Mesenchymal stem cell (in vitro differentiated cells and primary cell): ENCODE measurements at regions not wholly inside any gene's neighbourhood (a gene's known extent, or its start where the extent isn't known, plus 50 kb on each side); places are given as distances from the start of the nearest gene placed in this dataset.

Source experiments
- DNase-seq: peaks from one replicate; pipeline ENCODE4 v3.0.0-alpha.2; 2013
- H2AFZ ChIP-seq: one replicate; pipeline ENCODE4 v1.6.1; 2013; ENCODE audit warnings: low read depth, mild to moderate bottlenecking, control low read depth, inconsistent platforms, low read length, moderate library complexity
- H2AK5ac ChIP-seq: 2 replicates; pipeline ENCODE4 v1.6.1; 2013; ENCODE audit warnings: low read length, moderate library complexity, mild to moderate bottlenecking, inconsistent platforms; ENCODE audit not compliant: severe bottlenecking
- H2BK120ac ChIP-seq: one replicate; pipeline ENCODE4 v1.6.1; 2013; ENCODE audit warnings: low read depth, mild to moderate bottlenecking, inconsistent platforms, low read length, moderate library complexity
- H2BK12ac ChIP-seq, 2 experiments: one replicate each; pipeline ENCODE4 v1.6.1; 2013; ENCODE audit warnings: inconsistent platforms in 2 of 2, low read length in 2 of 2, mild to moderate bottlenecking in 2 of 2, moderate library complexity in 2 of 2, control low read depth in 1 of 2
- H2BK15ac ChIP-seq: one replicate; pipeline ENCODE4 v1.6.1; 2013; ENCODE audit warnings: mild to moderate bottlenecking, low read depth, inconsistent platforms; ENCODE audit not compliant: poor library complexity, severe bottlenecking
- H2BK5ac ChIP-seq: 2 replicates; pipeline ENCODE4 v1.6.1; 2013; ENCODE audit warnings: low read depth, mild to moderate bottlenecking, low read length, control low read depth, inconsistent platforms; ENCODE audit not compliant: poor library complexity, severe bottlenecking
- H3K14ac ChIP-seq, 2 experiments: one replicate each; pipeline ENCODE4 v1.6.1; 2013; ENCODE audit warnings: inconsistent platforms in 2 of 2, low read length in 2 of 2, control low read depth in 1 of 2, mild to moderate bottlenecking in 1 of 2, moderate library complexity in 1 of 2
- H3K18ac ChIP-seq, 2 experiments: one replicate each; pipeline ENCODE4 v1.6.1; 2013; ENCODE audit warnings: inconsistent platforms in 2 of 2, low read length in 2 of 2, control low read depth in 1 of 2, low read depth in 1 of 2, mild to moderate bottlenecking in 1 of 2
- H3K23ac ChIP-seq, 2 experiments: one replicate each; pipeline ENCODE4 v1.6.1; 2013; ENCODE audit warnings: inconsistent platforms in 2 of 2, low read length in 2 of 2, mild to moderate bottlenecking in 2 of 2, moderate library complexity in 2 of 2, control low read depth in 1 of 2
- H3K27ac ChIP-seq: 2 replicates; pipeline ENCODE4 v1.5.1; 2013; ENCODE audit warnings: mild to moderate bottlenecking, moderate library complexity, low read length, control low read depth, inconsistent platforms; ENCODE audit not compliant: poor library complexity, severe bottlenecking
- H3K27me3 ChIP-seq, 2 experiments: 2 replicates each; pipeline versions ENCODE4 v1.6.1 to v1.7.0; 2013; ENCODE audit warnings: low read length in 2 of 2, mild to moderate bottlenecking in 2 of 2, moderate library complexity in 2 of 2, control low read depth in 1 of 2, inconsistent platforms in 1 of 2; ENCODE audit not compliant: control insufficient read depth in 1 of 2, insufficient read depth in 1 of 2
- H3K36me3 ChIP-seq, 2 experiments: 2 replicates each; pipeline versions ENCODE4 v1.6.1 to v1.7.0; 2013; ENCODE audit warnings: low read length in 2 of 2, control low read depth in 1 of 2, inconsistent platforms in 1 of 2, low read depth in 1 of 2, mild to moderate bottlenecking in 1 of 2; ENCODE audit not compliant: insufficient read depth in 2 of 2, control insufficient read depth in 1 of 2
- H3K4ac ChIP-seq, 2 experiments: one replicate each; pipeline ENCODE4 v1.6.1; 2013; ENCODE audit warnings: inconsistent platforms in 2 of 2, low read length in 2 of 2, mild to moderate bottlenecking in 2 of 2, moderate library complexity in 2 of 2, control low read depth in 1 of 2, low read depth in 1 of 2
- H3K4me1 ChIP-seq: 2 replicates; pipeline ENCODE4 v1.6.1; 2013; ENCODE audit warnings: low read depth, low read length, control low read depth; ENCODE audit not compliant: control insufficient read depth, insufficient read depth
- H3K4me2 ChIP-seq: 2 replicates; pipeline ENCODE4 v1.6.1; 2013; ENCODE audit warnings: low read length, mild to moderate bottlenecking, inconsistent platforms; ENCODE audit not compliant: poor library complexity, severe bottlenecking
- H3K4me3 ChIP-seq, 2 experiments: 2 replicates each; pipeline versions ENCODE4 v1.5.1 to v1.7.0; 2013; ENCODE audit warnings: low read length in 2 of 2, mild to moderate bottlenecking in 2 of 2, control low read depth in 1 of 2, low read depth in 1 of 2; ENCODE audit not compliant: insufficient read depth in 1 of 2
- H3K79me1 ChIP-seq: replicated peaks from 2 replicates; pipeline ENCODE4 v1.6.1; 2013; ENCODE audit warnings: mild to moderate bottlenecking, control low read depth, low read length, inconsistent platforms; ENCODE audit not compliant: poor library complexity, severe bottlenecking
- H3K9ac ChIP-seq: 2 replicates; pipeline ENCODE4 v1.7.0; 2013; ENCODE audit warnings: mild to moderate bottlenecking, low read length, moderate library complexity
- H3K9me3 ChIP-seq: 2 replicates; pipeline ENCODE4 v1.7.0; 2013; ENCODE audit warnings: mild to moderate bottlenecking, low read length; ENCODE audit not compliant: control insufficient read depth
- H4K8ac ChIP-seq: one replicate; pipeline ENCODE4 v1.6.1; 2013; ENCODE audit warnings: inconsistent platforms, mild to moderate bottlenecking, low read length, moderate library complexity
- H4K91ac ChIP-seq: one replicate; pipeline ENCODE4 v1.6.1; 2013; ENCODE audit warnings: mild to moderate bottlenecking, low read length, inconsistent platforms
- whole genome bisulfite sequencing: methylation state at CpG from one replicate; pipeline ENCODE4 v1.1.7; 2013; ENCODE audit warnings: mixed read lengths; 5-methylcytosine and 5-hydroxymethylcytosine counted together

DNA sequence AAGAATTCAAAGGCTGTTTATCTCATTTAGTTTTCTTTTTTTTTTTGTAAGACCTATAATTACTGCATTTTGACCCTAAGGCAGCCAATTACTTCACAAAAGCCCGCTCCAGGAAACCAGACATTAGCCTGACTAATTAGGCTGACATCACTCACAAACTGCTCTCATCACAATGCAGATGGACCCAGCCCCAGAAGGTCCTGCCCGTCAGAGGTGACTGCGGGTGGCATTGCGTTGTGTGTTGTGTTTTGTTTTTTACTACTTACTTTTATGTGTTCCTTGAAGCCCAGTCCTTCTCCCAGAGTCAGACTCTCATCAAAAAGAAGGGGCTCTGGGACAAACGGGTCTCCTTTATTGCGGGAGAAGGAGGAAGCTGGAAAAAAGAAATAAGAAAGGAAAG is 172.2 kb downstream of the HSD17B3 start:
- no peak overlapping the region for H3K4me2 ChIP-seq
- H2BK12ac ChIP-seq: no peak overlapping the region
- no peak overlapping the region for H2BK15ac ChIP-seq
- H3K9me3 ChIP-seq: no peaks in the 10 kb centered on the region
- H3K4ac ChIP-seq: no peak overlapping the region
- H3K18ac ChIP-seq: no peak overlapping the region
- H3K4me1 ChIP-seq: peaks cover 3% of the 10 kb centered on the region
- H2AK5ac ChIP-seq: no peak overlapping the region
- no peaks in the 10 kb centered on the region for H3K79me1 ChIP-seq
- H2BK120ac ChIP-seq: no peak overlapping the region
- H3K36me3 ChIP-seq: no peaks in the 10 kb centered on the region
- DNase-seq: no peak
- no peak overlapping the region for H2BK5ac ChIP-seq
- 16% methylated on average over 3 of the region's 6 CpGs for WGBS
- no peak overlapping the region for H3K27ac ChIP-seq
- H3K14ac ChIP-seq: no peak overlapping the region
- H3K23ac ChIP-seq: no peak overlapping the region
- no peak overlapping the region for H4K91ac ChIP-seq
- no peak overlapping the region for H3K4me3 ChIP-seq
- no peak overlapping the region for H2AFZ ChIP-seq
- peaks cover 2 to 12% of the 10 kb centered on the region in 2 experiments for H3K27me3 ChIP-seq
- no peak overlapping the region for H3K9ac ChIP-seq
- no peak overlapping the region for H4K8ac ChIP-seq

- H2BK15ac ChIP-seq: no peak overlapping the region
- no peak overlapping the region for H3K4me3 ChIP-seq
- H3K18ac ChIP-seq: no peak overlapping the region
- no peak overlapping the region for H3K4me2 ChIP-seq
- H2BK120ac ChIP-seq: no peak overlapping the region
- no peak overlapping the region for H2AK5ac ChIP-seq
- WGBS: 88% methylated on average over 1 of the region's 2 CpGs
- H2BK12ac ChIP-seq: no peak overlapping the region
- peaks cover 2 to 12% of the 10 kb centered on the region in 2 experiments for H3K27me3 ChIP-seq
- DNase-seq: no peak
- H3K9me3 ChIP-seq: no peaks in the 10 kb centered on the region
- no peak overlapping the region for H4K8ac ChIP-seq
- no peak overlapping the region for H3K27ac ChIP-seq
- H3K23ac ChIP-seq: no peak overlapping the region
- no peaks in the 10 kb centered on the region for H3K79me1 ChIP-seq
- H3K14ac ChIP-seq: no peak overlapping the region
- no peak overlapping the region for H2BK5ac ChIP-seq
- no peak overlapping the region for H3K9ac ChIP-seq
- H2AFZ ChIP-seq: no peak overlapping the region
- no peak overlapping the region for H3K4ac ChIP-seq
- peaks cover 3% of the 10 kb centered on the region for H3K4me1 ChIP-seq
- H4K91ac ChIP-seq: no peak overlapping the region
- no peaks in the 10 kb centered on the region for H3K36me3 ChIP-seq
Observed at GRCh38 chr9:96128880-96129279, 173.1 kb downstream of the HSD17B3 start.

DNA sequence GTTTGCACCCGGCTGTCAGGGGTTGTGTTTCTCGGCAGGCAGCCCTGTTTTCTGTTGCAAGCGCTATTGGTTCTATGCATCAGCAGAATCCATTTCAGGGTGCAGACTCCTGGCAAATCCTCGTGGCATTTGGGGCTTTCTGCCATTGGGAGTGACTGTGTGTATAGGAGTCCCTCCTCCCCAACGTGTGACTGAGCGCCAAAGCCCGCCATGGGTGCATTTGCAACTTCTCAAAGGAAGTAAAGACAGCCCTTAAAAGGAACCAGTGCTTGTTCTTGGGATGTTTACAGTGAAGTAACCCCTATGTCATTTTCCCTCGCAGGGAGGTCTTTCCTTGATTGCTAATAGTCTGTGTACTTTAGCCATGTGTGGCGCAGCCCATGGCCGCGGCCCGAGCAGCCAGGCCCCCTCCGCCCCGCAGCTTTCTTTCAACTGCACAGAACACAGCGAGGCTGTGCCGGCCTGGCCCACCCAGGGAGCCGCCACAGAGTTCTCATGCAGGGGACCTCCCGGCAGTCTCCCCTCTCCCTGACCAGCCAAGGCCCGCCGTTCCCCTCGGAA is 175.6 kb downstream of the HSD17B3 start:
- H3K36me3 ChIP-seq: no peaks in the 10 kb centered on the region
- no peak overlapping the region for H3K27ac ChIP-seq
- peak overlapping the region; percentile 52 for H4K91ac ChIP-seq
- H2BK12ac ChIP-seq: peak overlapping the region in 1 of 2 experiments; percentile 92
- H3K23ac ChIP-seq: no peak overlapping the region
- H3K27me3 ChIP-seq: peaks cover 2 to 9% of the 10 kb centered on the region in 2 experiments
- H2BK15ac ChIP-seq: peak overlapping the region; percentile 34
- H2BK120ac ChIP-seq: no peak overlapping the region
- peak overlapping the region; percentile 66 for H4K8ac ChIP-seq
- DNase-seq: peak; percentile 68
- no peak overlapping the region for H2BK5ac ChIP-seq
- no peak overlapping the region for H3K4me2 ChIP-seq
- no peaks in the 10 kb centered on the region for H3K9me3 ChIP-seq
- WGBS: 42% methylated on average over 21 of the region's 21 CpGs
- peak overlapping the region; percentile 49 for H2AFZ ChIP-seq
- no peaks in the 10 kb centered on the region for H3K79me1 ChIP-seq
- no peak overlapping the region for H3K9ac ChIP-seq
- H3K4ac ChIP-seq: peak overlapping the region in 1 of 2 experiments; percentile 41
- no peak overlapping the region for H2AK5ac ChIP-seq
- H3K4me1 ChIP-seq: peaks cover 9% of the 10 kb centered on the region
- H3K14ac ChIP-seq: no peak overlapping the region
- no peak overlapping the region for H3K4me3 ChIP-seq
- H3K18ac ChIP-seq: peak overlapping the region; percentile 11 to 93

DNA sequence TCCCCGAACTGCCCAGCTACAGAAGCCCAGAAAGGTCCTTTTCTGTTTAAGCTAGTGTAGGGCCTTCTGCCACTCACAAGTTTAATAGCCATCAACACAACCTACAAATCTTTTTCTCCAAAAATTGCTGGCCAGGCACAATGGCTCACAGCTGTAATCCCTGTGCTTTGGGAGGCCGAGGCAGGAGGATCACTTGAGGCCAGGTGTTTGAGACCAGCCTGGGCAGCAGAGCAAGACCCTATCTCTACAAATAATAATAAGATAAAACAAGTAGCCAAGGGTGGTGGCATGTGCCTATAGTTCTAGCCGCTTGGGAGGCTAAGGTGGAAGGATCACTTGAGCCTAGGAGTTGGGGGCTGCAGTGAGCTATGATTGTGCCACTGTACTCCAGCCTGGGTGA is 176.4 kb downstream of the HSD17B3 start:
- Histone ChIP-seq H3K27ac (no peak overlapping the region), H2BK15ac (no peak overlapping the region), H3K4me3 (no peak overlapping the region), H2BK5ac (no peak overlapping the region), H2AK5ac (no peak overlapping the region), H2BK12ac (no peak overlapping the region), H4K8ac (peak overlapping the region; percentile 33), H2AFZ (no peak overlapping the region), H3K18ac (no peak overlapping the region), H3K4me2 (no peak overlapping the region), H3K4ac (no peak overlapping the region), H3K36me3 (no peaks in the 10 kb centered on the region), H3K23ac (no peak overlapping the region), H3K27me3 (peaks cover 2 to 9% of the 10 kb centered on the region in 2 experiments), H3K9me3 (no peaks in the 10 kb centered on the region), H3K14ac (no peak overlapping the region), H3K4me1 (peaks cover 9% of the 10 kb centered on the region), H3K79me1 (no peaks in the 10 kb centered on the region), H4K91ac (no peak overlapping the region), H3K9ac (no peak overlapping the region), H2BK120ac (no peak overlapping the region)
- DNase-seq: no peak
- WGBS: 47% methylated on average over 2 of the region's 3 CpGs
